ENCODE measurements at regions not wholly inside any gene's neighbourhood (a gene's known extent, or its start where the extent isn't known, plus 50 kb on each side); places are given as distances from the start of the nearest gene placed in this dataset.

GRCh38 chr1:229896306-229896705 lies 170.7 kb upstream of the GALNT2 start:
- H3K9me3 Mint-ChIP-seq, result peaks cover 7% of the 10 kb centered on the region
- H3K36me3 Mint-ChIP-seq, result no peaks in the 10 kb centered on the region
- TF ChIP-seq CTCF (IDR thresholded peaks at IDR 0.05; ENCODE audit: unreplicated experiment), result no peak
- no peaks in the 10 kb centered on the region for H3K4me1 Mint-ChIP-seq
- no peak overlapping the region for H3K27ac Mint-ChIP-seq
- DNase-seq (ENCODE audit: low spot score in 2 of 2, unreplicated experiment in 2 of 2), result no peak
- H3K4me3 Mint-ChIP-seq, result no peak overlapping the region
- H3K27me3 Mint-ChIP-seq (ENCODE audit: low read depth), result peaks cover 31% of the 10 kb centered on the region

- peaks cover 35% of the 10 kb centered on the region for H3K27me3 Mint-ChIP-seq (ENCODE audit: low read depth)
- no peak for TF ChIP-seq CTCF (IDR thresholded peaks at IDR 0.05; ENCODE audit: unreplicated experiment)
- H3K27ac Mint-ChIP-seq, result no peak overlapping the region
- peaks cover 12% of the 10 kb centered on the region for H3K9me3 Mint-ChIP-seq
- DNase-seq (ENCODE audit: low spot score in 2 of 2, unreplicated experiment in 2 of 2), result no peak
- H3K36me3 Mint-ChIP-seq, result no peaks in the 10 kb centered on the region
- H3K4me3 Mint-ChIP-seq, result no peak overlapping the region
- H3K4me1 Mint-ChIP-seq, result no peaks in the 10 kb centered on the region
Observed at GRCh38 chr1:229896861-229897260, 170.2 kb upstream of the GALNT2 start.

DNA sequence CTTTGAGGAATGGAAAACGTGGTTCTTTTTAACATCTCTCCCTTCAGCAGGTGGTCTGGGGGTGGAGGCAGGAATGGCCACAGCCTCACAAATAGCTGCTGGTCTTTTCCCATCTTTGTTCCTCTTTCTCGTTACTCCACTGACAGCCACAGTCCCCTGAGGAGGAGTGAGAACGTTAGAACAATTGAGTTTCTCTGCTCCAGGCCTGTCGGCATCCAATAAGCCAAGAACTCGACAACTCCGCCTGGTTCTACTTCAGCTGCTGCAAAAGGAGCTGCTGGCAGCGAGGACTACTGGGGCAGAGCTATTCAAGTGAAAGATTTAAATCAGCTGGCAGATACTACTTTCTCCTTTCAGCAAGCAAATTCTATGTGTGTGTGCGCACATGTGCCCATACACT lies 169.5 kb upstream of the GALNT2 start:
- H3K9me3 Mint-ChIP-seq, result peaks cover 15% of the 10 kb centered on the region
- no peak for DNase-seq (ENCODE audit: low spot score in 2 of 2, unreplicated experiment in 2 of 2)
- H3K27me3 Mint-ChIP-seq (ENCODE audit: low read depth), result peaks cover 35% of the 10 kb centered on the region
- H3K36me3 Mint-ChIP-seq, result no peaks in the 10 kb centered on the region
- no peaks in the 10 kb centered on the region for H3K4me1 Mint-ChIP-seq
- no peak overlapping the region for H3K27ac Mint-ChIP-seq
- TF ChIP-seq CTCF (IDR thresholded peaks at IDR 0.05; ENCODE audit: unreplicated experiment), result no peak
- no peak overlapping the region for H3K4me3 Mint-ChIP-seq

- H3K27ac Mint-ChIP-seq, result no peak overlapping the region
- no peak for DNase-seq (ENCODE audit: low spot score in 2 of 2, unreplicated experiment in 2 of 2)
- peaks cover 38% of the 10 kb centered on the region for H3K27me3 Mint-ChIP-seq (ENCODE audit: low read depth)
- TF ChIP-seq CTCF (IDR thresholded peaks at IDR 0.05; ENCODE audit: unreplicated experiment), result no peak
- H3K9me3 Mint-ChIP-seq, result peaks cover 15% of the 10 kb centered on the region
- no peaks in the 10 kb centered on the region for H3K4me1 Mint-ChIP-seq
- H3K4me3 Mint-ChIP-seq, result no peak overlapping the region
- H3K36me3 Mint-ChIP-seq, result no peaks in the 10 kb centered on the region
Observed at GRCh38 chr1:229900220-229900619, 166.8 kb upstream of the GALNT2 start.

- Mint-ChIP-seq H3K9me3 (peaks cover 14% of the 10 kb centered on the region), H3K27ac (no peak overlapping the region), H3K4me3 (no peak overlapping the region), H3K27me3 (ENCODE audit: low read depth) (peaks cover 63% of the 10 kb centered on the region), H3K36me3 (no peaks in the 10 kb centered on the region), H3K4me1 (no peaks in the 10 kb centered on the region)
- TF ChIP-seq CTCF (IDR thresholded peaks at IDR 0.05; ENCODE audit: unreplicated experiment), result no peak
- no peak for DNase-seq (ENCODE audit: low spot score in 2 of 2, unreplicated experiment in 2 of 2)
Observed at GRCh38 chr1:229905031-229905545, 161.9 kb upstream of the GALNT2 start.

DNA sequence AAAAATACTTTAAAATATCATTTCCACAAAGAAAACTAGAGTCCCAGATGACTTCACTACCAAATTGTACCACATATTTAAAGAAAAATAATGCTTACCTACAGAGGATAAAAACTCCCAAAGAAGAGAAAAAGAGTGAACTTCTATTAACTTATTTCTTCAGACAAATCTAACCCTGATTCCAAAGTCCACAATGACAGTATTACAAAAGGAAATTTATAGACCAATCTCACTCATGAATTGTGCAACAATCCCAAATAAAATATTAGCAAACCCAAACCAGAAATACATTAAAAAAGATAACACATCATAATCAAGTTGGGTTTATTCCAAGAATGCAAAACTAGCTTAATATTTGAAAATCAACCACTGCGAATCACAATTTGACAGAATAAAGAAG lies 161.4 kb upstream of the GALNT2 start:
- Mint-ChIP-seq H3K4me1 (no peaks in the 10 kb centered on the region), H3K36me3 (no peaks in the 10 kb centered on the region), H3K4me3 (no peak overlapping the region), H3K9me3 (peaks cover 11% of the 10 kb centered on the region), H3K27me3 (ENCODE audit: low read depth) (peaks cover 66% of the 10 kb centered on the region), H3K27ac (no peak overlapping the region)
- TF ChIP-seq CTCF (IDR thresholded peaks at IDR 0.05; ENCODE audit: unreplicated experiment), result no peak
- DNase-seq (ENCODE audit: low spot score in 2 of 2, unreplicated experiment in 2 of 2), result no peak

Data from mesothelial cell of epicardium (in vitro differentiated cells).